Glutamatergic neuron (in vitro differentiated cells): ENCODE measurements at regions not wholly inside any gene's neighbourhood (a gene's known extent, or its start where the extent isn't known, plus 50 kb on each side); places are given as distances from the start of the nearest gene placed in this dataset.

Experiments
- DNase-seq: peaks from one replicate; pipeline ENCODE4 v3.0.0; 2022
- H3K27ac Mint-ChIP-seq: one replicate; pipeline ENCODE4 v1.8.0; 2020; ENCODE audit warnings: mild to moderate bottlenecking, mixed read lengths, inconsistent platforms; ENCODE audit not compliant: unreplicated experiment
- H3K27me3 Mint-ChIP-seq: one replicate; pipeline ENCODE4 v1.8.0; 2020; ENCODE audit warnings: mild to moderate bottlenecking, moderate library complexity, mixed read lengths, inconsistent platforms; ENCODE audit not compliant: unreplicated experiment
- H3K36me3 Mint-ChIP-seq: one replicate; pipeline ENCODE4 v1.8.0; 2020; ENCODE audit warnings: mild to moderate bottlenecking, mixed read lengths, inconsistent platforms; ENCODE audit not compliant: unreplicated experiment
- H3K4me1 Mint-ChIP-seq: one replicate; pipeline ENCODE4 v1.8.0; 2020; ENCODE audit warnings: mild to moderate bottlenecking, low read depth, mixed read lengths, inconsistent platforms; ENCODE audit not compliant: unreplicated experiment
- H3K4me3 Mint-ChIP-seq: one replicate; pipeline ENCODE4 v1.8.0; 2020; ENCODE audit warnings: mild to moderate bottlenecking, mixed read lengths, inconsistent platforms; ENCODE audit not compliant: unreplicated experiment
- H3K9me3 Mint-ChIP-seq: one replicate; pipeline ENCODE4 v1.8.0; 2020; ENCODE audit warnings: mild to moderate bottlenecking, moderate library complexity, mixed read lengths, inconsistent platforms; ENCODE audit not compliant: unreplicated experiment
- TF ChIP-seq, protein P1 (sequence below): fragments of 200-600 bp; sonication (generic); IDR thresholded peaks from one replicate; pipeline ENCODE4 v1.5.0; 2021; ENCODE audit not compliant: partially characterized antibody, unreplicated experiment

DNA sequence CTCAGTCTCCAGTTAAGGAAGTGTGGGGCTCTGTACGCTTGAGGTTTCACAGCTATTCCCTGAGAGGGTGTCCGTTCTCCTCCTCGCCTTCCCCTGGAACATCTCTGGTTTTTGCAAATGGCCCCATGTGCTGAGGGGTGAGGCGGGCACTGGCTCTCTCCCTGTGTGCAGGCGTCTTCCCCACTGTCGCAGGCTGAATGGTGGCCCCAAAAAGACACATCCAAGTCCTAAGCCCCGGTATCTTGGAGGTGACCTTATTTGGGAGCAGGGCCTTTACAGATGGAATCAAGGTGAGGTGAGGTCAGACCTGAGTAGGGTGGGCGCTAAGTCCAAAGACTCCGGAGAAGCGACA lies 98.0 kb upstream of the TMPRSS2 start:
- H3K36me3 Mint-ChIP-seq: no peaks in the 10 kb centered on the region
- H3K4me3 Mint-ChIP-seq: no peak overlapping the region
- peaks cover 5% of the 10 kb centered on the region for H3K27me3 Mint-ChIP-seq
- H3K27ac Mint-ChIP-seq: no peak overlapping the region
- H3K9me3 Mint-ChIP-seq: peaks cover 10% of the 10 kb centered on the region
- H3K4me1 Mint-ChIP-seq: peaks cover 4% of the 10 kb centered on the region
- DNase-seq: no peak
- TF ChIP-seq, protein P1, sequence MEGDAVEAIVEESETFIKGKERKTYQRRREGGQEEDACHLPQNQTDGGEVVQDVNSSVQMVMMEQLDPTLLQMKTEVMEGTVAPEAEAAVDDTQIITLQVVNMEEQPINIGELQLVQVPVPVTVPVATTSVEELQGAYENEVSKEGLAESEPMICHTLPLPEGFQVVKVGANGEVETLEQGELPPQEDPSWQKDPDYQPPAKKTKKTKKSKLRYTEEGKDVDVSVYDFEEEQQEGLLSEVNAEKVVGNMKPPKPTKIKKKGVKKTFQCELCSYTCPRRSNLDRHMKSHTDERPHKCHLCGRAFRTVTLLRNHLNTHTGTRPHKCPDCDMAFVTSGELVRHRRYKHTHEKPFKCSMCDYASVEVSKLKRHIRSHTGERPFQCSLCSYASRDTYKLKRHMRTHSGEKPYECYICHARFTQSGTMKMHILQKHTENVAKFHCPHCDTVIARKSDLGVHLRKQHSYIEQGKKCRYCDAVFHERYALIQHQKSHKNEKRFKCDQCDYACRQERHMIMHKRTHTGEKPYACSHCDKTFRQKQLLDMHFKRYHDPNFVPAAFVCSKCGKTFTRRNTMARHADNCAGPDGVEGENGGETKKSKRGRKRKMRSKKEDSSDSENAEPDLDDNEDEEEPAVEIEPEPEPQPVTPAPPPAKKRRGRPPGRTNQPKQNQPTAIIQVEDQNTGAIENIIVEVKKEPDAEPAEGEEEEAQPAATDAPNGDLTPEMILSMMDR: no peak

DNA sequence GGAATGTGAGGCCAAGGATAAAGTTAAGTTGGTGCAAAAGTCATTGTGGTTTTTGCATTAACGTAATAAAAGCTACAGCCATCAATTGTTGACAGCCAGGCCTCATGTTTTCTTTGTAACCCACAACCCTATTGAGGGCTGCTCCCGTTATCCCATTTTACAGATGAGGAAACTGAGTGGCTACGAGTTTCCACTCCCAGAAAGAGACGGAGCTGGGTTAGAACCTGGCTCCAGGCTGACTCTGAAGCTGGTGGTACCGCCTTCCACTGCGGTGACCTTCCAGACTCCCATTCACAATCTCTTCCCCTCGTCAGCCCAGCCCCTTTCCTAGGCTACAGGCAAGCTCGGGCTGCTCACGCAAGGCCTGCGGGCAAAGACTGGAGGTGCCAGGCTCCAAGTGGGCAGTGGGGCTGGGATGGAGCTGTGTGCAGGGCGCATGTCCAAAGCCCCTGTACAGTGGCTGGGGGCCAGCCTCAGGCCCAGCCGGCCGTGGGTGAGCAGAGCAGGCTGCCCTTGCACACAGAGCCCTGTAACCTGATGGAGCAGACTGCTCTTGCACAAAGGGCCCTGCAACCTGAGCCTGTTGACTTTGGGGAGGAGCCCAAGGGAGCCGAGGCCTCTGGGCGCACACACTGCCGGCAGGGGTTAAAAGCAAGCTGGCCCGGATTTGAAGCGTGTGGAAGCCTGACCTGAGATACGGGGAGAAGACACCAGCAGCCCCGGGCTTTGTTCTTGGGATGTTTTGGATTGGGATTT lies 97.4 kb upstream of the TMPRSS2 start:
- H3K27me3 Mint-ChIP-seq: peaks cover 1% of the 10 kb centered on the region
- H3K4me3 Mint-ChIP-seq: no peak overlapping the region

DNA sequence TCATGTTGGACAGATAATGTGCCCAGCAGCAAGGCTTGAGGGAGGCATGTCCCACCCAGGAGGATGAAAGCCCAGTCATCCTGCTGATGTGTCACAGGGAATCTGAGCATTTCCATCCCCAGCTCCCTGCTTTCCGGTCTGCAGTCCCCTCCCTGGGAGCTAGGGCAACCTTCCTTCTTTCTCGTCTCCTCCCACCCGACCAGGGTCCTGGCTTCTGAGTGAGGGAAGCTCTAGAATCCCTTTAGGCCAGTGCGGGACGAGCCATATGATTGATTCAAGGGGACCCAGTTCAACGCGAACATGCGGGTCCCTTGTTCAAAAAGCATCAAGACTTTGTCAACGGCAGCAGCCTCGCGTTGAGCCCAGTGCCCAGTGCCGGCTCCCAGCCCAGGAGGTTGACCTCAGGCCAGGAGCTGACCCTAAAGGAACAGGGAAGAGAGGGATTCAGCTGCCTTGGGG lies 96.7 kb upstream of the TMPRSS2 start:
- no peak for DNase-seq
- Mint-ChIP-seq H3K36me3 (no peaks in the 10 kb centered on the region), H3K27me3 (peaks cover 2% of the 10 kb centered on the region), H3K4me3 (no peak overlapping the region), H3K27ac (no peak overlapping the region), H3K4me1 (peaks cover 4% of the 10 kb centered on the region), H3K9me3 (peaks cover 5% of the 10 kb centered on the region)
- TF ChIP-seq, protein P1: no peak

More for the DNA sequence above, 97.4 kb upstream of the TMPRSS2 start:
- no peak for DNase-seq
- Mint-ChIP-seq H3K36me3 (no peaks in the 10 kb centered on the region), H3K27ac (no peak overlapping the region), H3K4me1 (peaks cover 4% of the 10 kb centered on the region), H3K9me3 (peaks cover 7% of the 10 kb centered on the region)
- TF ChIP-seq, protein P1: no peak

DNA sequence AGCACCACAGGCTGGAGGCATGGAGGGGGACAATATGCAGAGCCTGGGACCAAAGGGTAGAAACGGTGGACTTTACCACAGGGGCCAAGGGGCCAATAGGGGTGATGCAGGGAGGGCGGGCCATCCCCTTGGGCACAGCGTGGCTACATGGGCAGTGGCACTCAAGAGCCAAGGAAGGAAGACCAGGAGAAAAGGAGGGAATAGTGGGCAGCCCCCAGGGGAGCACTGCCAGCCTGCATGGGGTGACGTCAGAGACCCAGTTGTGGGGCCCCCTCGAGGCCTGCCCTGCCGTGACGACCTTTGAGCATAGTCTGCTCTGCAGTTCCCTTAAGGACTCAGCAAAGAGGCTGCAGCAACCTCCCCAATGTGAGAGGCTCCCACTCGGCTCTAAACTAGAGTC lies 95.5 kb upstream of the TMPRSS2 start:
- Mint-ChIP-seq H3K9me3 (peaks cover 5% of the 10 kb centered on the region), H3K27me3 (peaks cover 4% of the 10 kb centered on the region), H3K4me1 (peaks cover 4% of the 10 kb centered on the region), H3K27ac (no peak overlapping the region), H3K4me3 (no peak overlapping the region), H3K36me3 (no peaks in the 10 kb centered on the region)
- DNase-seq: no peak
- TF ChIP-seq, protein P1: no peak

DNA sequence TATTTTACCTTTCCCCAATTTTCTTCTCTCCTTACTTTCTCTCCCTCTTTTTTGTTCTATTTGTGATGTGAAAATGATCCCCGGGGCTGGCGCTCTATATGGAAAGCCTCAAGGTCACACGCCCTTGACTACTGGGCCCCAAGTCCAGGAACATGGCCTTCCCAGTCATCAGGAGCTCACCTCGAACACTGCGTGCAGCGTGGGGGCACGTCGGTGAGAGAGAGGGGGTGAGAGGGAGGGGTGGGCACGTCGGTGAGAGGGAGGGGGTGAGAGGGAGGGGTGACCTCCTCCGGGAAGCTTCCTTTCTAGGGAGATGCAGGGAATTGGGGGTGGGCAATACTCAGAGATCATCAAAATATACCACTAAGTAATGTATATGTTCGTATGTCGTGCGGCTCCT lies 94.6 kb upstream of the TMPRSS2 start:
- TF ChIP-seq, protein P1: no peak
- H3K9me3 Mint-ChIP-seq: peaks cover 5% of the 10 kb centered on the region
- no peaks in the 10 kb centered on the region for H3K36me3 Mint-ChIP-seq
- peaks cover 4% of the 10 kb centered on the region for H3K27me3 Mint-ChIP-seq
- no peak overlapping the region for H3K4me3 Mint-ChIP-seq
- H3K27ac Mint-ChIP-seq: no peak overlapping the region
- DNase-seq: no peak
- H3K4me1 Mint-ChIP-seq: peaks cover 4% of the 10 kb centered on the region
